Neuronal stem cell (in vitro differentiated cells): ENCODE measurements at regions not wholly inside any gene's neighbourhood (a gene's known extent, or its start where the extent isn't known, plus 50 kb on each side); places are given as distances from the start of the nearest gene placed in this dataset.

Experiments
- DNase-seq: peaks from one replicate; pipeline ENCODE4 v3.0.0-alpha.2; 2013; ENCODE audit warnings: low spot score
- H2AFZ ChIP-seq: one replicate; pipeline ENCODE4 v1.6.1; 2013; ENCODE audit warnings: mild to moderate bottlenecking, low read length, inconsistent platforms
- H2AK5ac ChIP-seq: 2 replicates; pipeline ENCODE4 v1.6.1; 2013; ENCODE audit warnings: low read depth, mild to moderate bottlenecking, inconsistent platforms, low read length, moderate library complexity, mixed read lengths
- H2BK120ac ChIP-seq: 2 replicates; pipeline ENCODE4 v1.6.1; 2013; ENCODE audit warnings: low read depth, mild to moderate bottlenecking, inconsistent platforms, low read length, moderate library complexity, mixed read lengths
- H2BK12ac ChIP-seq: one replicate; pipeline ENCODE4 v1.6.1; 2013; ENCODE audit warnings: low read length, inconsistent platforms
- H2BK15ac ChIP-seq: 2 replicates; pipeline ENCODE4 v1.6.1; 2013; ENCODE audit warnings: mild to moderate bottlenecking, low read length, inconsistent platforms, mixed read lengths
- H2BK5ac ChIP-seq: one replicate; pipeline ENCODE4 v1.6.1; 2013; ENCODE audit warnings: inconsistent platforms, mild to moderate bottlenecking, low read length, moderate library complexity
- H3K14ac ChIP-seq: one replicate; pipeline ENCODE4 v1.6.1; 2013; ENCODE audit warnings: low read length, inconsistent platforms
- H3K18ac ChIP-seq: 2 replicates; pipeline ENCODE4 v1.6.1; 2013; ENCODE audit warnings: low read length, inconsistent platforms
- H3K23ac ChIP-seq: 2 replicates; pipeline ENCODE4 v1.6.1; 2013; ENCODE audit warnings: low read depth, mild to moderate bottlenecking, mixed read lengths, low read length, inconsistent platforms; ENCODE audit not compliant: poor library complexity
- H3K27ac ChIP-seq: replicated peaks from 3 replicates; pipeline ENCODE4 v1.5.1; 2013; ENCODE audit warnings: low read length, inconsistent platforms
- H3K27me3 ChIP-seq, 3 experiments: 2 replicates each; pipeline ENCODE4 v1.6.1; 2013; ENCODE audit warnings: low read length in 3 of 3, mild to moderate bottlenecking in 2 of 3, inconsistent platforms in 1 of 3, low read depth in 1 of 3, mixed read lengths in 1 of 3, moderate library complexity in 1 of 3; ENCODE audit not compliant: control insufficient read depth in 3 of 3, insufficient read depth in 3 of 3
- H3K36me3 ChIP-seq, 2 donors: replicated peaks in 1 of 2; 2 replicates each; pipeline ENCODE4 v1.6.1; 2013; ENCODE audit warnings: low read length in 2 of 2; ENCODE audit not compliant: control insufficient read depth in 2 of 2, insufficient read depth in 2 of 2
- H3K4ac ChIP-seq: 2 replicates; pipeline ENCODE4 v1.6.1; 2013; ENCODE audit warnings: inconsistent platforms, mild to moderate bottlenecking, low read length, moderate library complexity
- H3K4me1 ChIP-seq, 2 donors: 1 replicate in 1 of 2; 2 replicates in 1 of 2; pipeline ENCODE4 v1.6.1; 2013; ENCODE audit warnings: low read length in 2 of 2, low read depth in 1 of 2; ENCODE audit not compliant: control insufficient read depth in 2 of 2, insufficient read depth in 1 of 2
- H3K4me2 ChIP-seq: one replicate; pipeline ENCODE4 v1.6.1; 2013; ENCODE audit warnings: mild to moderate bottlenecking, low read length, inconsistent platforms; ENCODE audit not compliant: insufficient read depth, poor library complexity, severe bottlenecking
- H3K4me3 ChIP-seq, 2 donors: 2 replicates each; pipeline ENCODE4 v1.5.1; 2013; ENCODE audit warnings: low read length in 2 of 2, mild to moderate bottlenecking in 2 of 2, inconsistent platforms in 1 of 2, moderate library complexity in 1 of 2
- H3K79me1 ChIP-seq: one replicate; pipeline ENCODE4 v1.6.1; 2013; ENCODE audit warnings: low read depth, mild to moderate bottlenecking, inconsistent platforms, low read length, moderate library complexity
- H3K9ac ChIP-seq: one replicate; pipeline ENCODE4 v1.6.1; 2013; ENCODE audit warnings: mild to moderate bottlenecking, low read depth, low read length, inconsistent platforms; ENCODE audit not compliant: poor library complexity
- H3K9me3 ChIP-seq, 2 donors: replicated peaks in 1 of 2; 2 replicates each; pipeline versions ENCODE3 to v1.6.1; 2013; ENCODE audit warnings: low read length in 2 of 2, mild to moderate bottlenecking in 2 of 2, inconsistent platforms in 1 of 2, low read depth in 1 of 2, mixed read lengths in 1 of 2, moderate library complexity in 1 of 2; ENCODE audit not compliant: control insufficient read depth in 2 of 2, insufficient read depth in 1 of 2
- H4K8ac ChIP-seq: one replicate; pipeline ENCODE4 v1.6.1; 2013; ENCODE audit warnings: low read depth, mild to moderate bottlenecking, inconsistent platforms, low read length, moderate library complexity
- H4K91ac ChIP-seq: one replicate; pipeline ENCODE4 v1.6.1; 2013; ENCODE audit warnings: low read length, low read depth, mild to moderate bottlenecking, inconsistent platforms; ENCODE audit not compliant: poor library complexity
- WGBS, 2 donors: extraction: QIAGEN DNeasy Blood & Tissue Kit; methylation state at CpG; one replicate each; pipeline ENCODE4 v1.1.7; 2013; ENCODE audit warnings: missing lambda C conversion rate in 2 of 2, mixed read lengths in 1 of 2; ENCODE audit not compliant: insufficient read length in 2 of 2, insufficient replicate concordance in 1 of 2; ENCODE audit errors: extremely low coverage in 2 of 2; 5-methylcytosine and 5-hydroxymethylcytosine counted together

GRCh38 chr7:25333296-25333928 lies 105.1 kb upstream of the NPVF start:
- H2BK5ac ChIP-seq, result no peak overlapping the region
- no peaks in the 10 kb centered on the region for H3K4me1 ChIP-seq
- H3K14ac ChIP-seq, result no peak overlapping the region
- no CpG with 5 or more reads among the region's 6 CpGs for WGBS, 2 donors
- no peaks in the 10 kb centered on the region for H3K79me1 ChIP-seq
- H3K18ac ChIP-seq, result no peak overlapping the region
- no peak for DNase-seq
- H3K36me3 ChIP-seq, result no peaks in the 10 kb centered on the region
- no peak overlapping the region for H2BK120ac ChIP-seq
- no peak overlapping the region for H2AFZ ChIP-seq
- no peak overlapping the region for H3K9ac ChIP-seq
- no peak overlapping the region for H3K23ac ChIP-seq
- peaks cover 0 to 5% (median 0%) of the 10 kb centered on the region in 3 experiments for H3K27me3 ChIP-seq
- no peak overlapping the region for H2AK5ac ChIP-seq
- no peak overlapping the region for H2BK15ac ChIP-seq
- no peak overlapping the region for H3K4me2 ChIP-seq
- H3K4me3 ChIP-seq, result no peak overlapping the region
- no peak overlapping the region for H4K91ac ChIP-seq
- no peak overlapping the region for H4K8ac ChIP-seq
- H2BK12ac ChIP-seq, result no peak overlapping the region
- H3K9me3 ChIP-seq, result no peaks in the 10 kb centered on the region
- H3K27ac ChIP-seq, result no peak overlapping the region
- no peak overlapping the region for H3K4ac ChIP-seq

GRCh38 chr7:25347360-25348066 lies 119.2 kb upstream of the NPVF start:
- WGBS, 2 donors, result no CpG with 5 or more reads among the region's 4 CpGs
- Histone ChIP-seq H3K27ac (no peak overlapping the region), H4K91ac (no peak overlapping the region)

GRCh38 chr7:25348104-25348503 lies 119.8 kb upstream of the NPVF start:
- DNase-seq, result no peak
- Histone ChIP-seq H2BK12ac (no peak overlapping the region), H3K14ac (no peak overlapping the region), H3K9me3 (no peaks in the 10 kb centered on the region), H3K79me1 (no peaks in the 10 kb centered on the region), H3K27ac (no peak overlapping the region), H2BK15ac (no peak overlapping the region), H4K8ac (no peak overlapping the region), H3K4me1 (no peaks in the 10 kb centered on the region), H2AFZ (no peak overlapping the region), H3K36me3 (no peaks in the 10 kb centered on the region), H3K4me2 (no peak overlapping the region), H3K4me3 (no peak overlapping the region), H4K91ac (no peak overlapping the region), H3K18ac (no peak overlapping the region), H3K27me3 (peaks cover 0 to 6% (median 0%) of the 10 kb centered on the region in 3 experiments), H2AK5ac (no peak overlapping the region), H3K4ac (no peak overlapping the region), H2BK5ac (no peak overlapping the region), H3K23ac (no peak overlapping the region), H2BK120ac (no peak overlapping the region), H3K9ac (no peak overlapping the region)
- WGBS, 2 donors, result no CpG with 5 or more reads among the region's 3 CpGs

More at GRCh38 chr7:25347360-25348066, 119.2 kb upstream of the NPVF start:
- no peak overlapping the region for H3K4me2 ChIP-seq
- H2BK15ac ChIP-seq, result no peak overlapping the region
- no peak overlapping the region for H2AFZ ChIP-seq
- H2BK5ac ChIP-seq, result no peak overlapping the region
- H3K23ac ChIP-seq, result no peak overlapping the region
- H3K14ac ChIP-seq, result no peak overlapping the region
- no peak overlapping the region for H2BK12ac ChIP-seq
- H3K9ac ChIP-seq, result no peak overlapping the region
- H2BK120ac ChIP-seq, result no peak overlapping the region
- no peak overlapping the region for H3K4ac ChIP-seq
- no peak overlapping the region for H4K8ac ChIP-seq
- H3K79me1 ChIP-seq, result no peaks in the 10 kb centered on the region
- H2AK5ac ChIP-seq, result no peak overlapping the region
- no peaks in the 10 kb centered on the region for H3K36me3 ChIP-seq
- no peak for DNase-seq
- no peak overlapping the region for H3K4me3 ChIP-seq
- peaks cover 0 to 3% (median 0%) of the 10 kb centered on the region in 3 experiments for H3K27me3 ChIP-seq
- H3K9me3 ChIP-seq, result no peaks in the 10 kb centered on the region
- H3K4me1 ChIP-seq, result no peaks in the 10 kb centered on the region
- H3K18ac ChIP-seq, result no peak overlapping the region

GRCh38 chr7:25349283-25350017 lies 121.2 kb upstream of the NPVF start:
- H2BK12ac ChIP-seq, result no peak overlapping the region
- no CpG with 5 or more reads among the region's 6 CpGs for WGBS, 2 donors

More at GRCh38 chr7:25349283-25350017, 121.2 kb upstream of the NPVF start:
- no peak overlapping the region for H3K9ac ChIP-seq
- no peak overlapping the region for H2AFZ ChIP-seq
- no peak for DNase-seq
- H4K8ac ChIP-seq, result no peak overlapping the region
- no peak overlapping the region for H3K27ac ChIP-seq
- H3K27me3 ChIP-seq, result peaks cover 0 to 13% (median 0%) of the 10 kb centered on the region in 3 experiments
- H3K23ac ChIP-seq, result no peak overlapping the region
- H3K4me1 ChIP-seq, result no peaks in the 10 kb centered on the region
- H3K18ac ChIP-seq, result no peak overlapping the region
- no peaks in the 10 kb centered on the region for H3K36me3 ChIP-seq
- H4K91ac ChIP-seq, result no peak overlapping the region
- no peak overlapping the region for H2BK15ac ChIP-seq
- H3K79me1 ChIP-seq, result no peaks in the 10 kb centered on the region
- H3K14ac ChIP-seq, result no peak overlapping the region
- H3K4me2 ChIP-seq, result no peak overlapping the region
- no peak overlapping the region for H3K4ac ChIP-seq
- no peak overlapping the region for H2AK5ac ChIP-seq
- no peaks in the 10 kb centered on the region for H3K9me3 ChIP-seq
- no peak overlapping the region for H2BK5ac ChIP-seq
- H3K4me3 ChIP-seq, result no peak overlapping the region
- H2BK120ac ChIP-seq, result no peak overlapping the region
